ENCODE measurements at regions not wholly inside any gene's neighbourhood (a gene's known extent, or its start where the extent isn't known, plus 50 kb on each side); places are given as distances from the start of the nearest gene placed in this dataset.
A peak's percentile ranks its signal among the peaks of the same experiment; 100 is the strongest.

GRCh38 chr1:219477861-219478260, 135.0 kb downstream of the ZC3H11B start:
- H3K27me3 ChIP-seq (ENCODE audit: control insufficient read depth in 3 of 3, insufficient read depth in 3 of 3, low read depth in 1 of 3, low read length in 3 of 3): no peaks in the 10 kb centered on the region
- no peak overlapping the region for H2BK5ac ChIP-seq (ENCODE audit: low read length)
- H3K4ac ChIP-seq (ENCODE audit: low read length): no peak overlapping the region
- no peak overlapping the region for H4K8ac ChIP-seq (ENCODE audit: low read depth, low read length)
- peaks cover 0 to 2% of the 10 kb centered on the region in 2 donors for H3K4me1 ChIP-seq (ENCODE audit: control insufficient read depth in 2 of 2, insufficient read depth in 1 of 2, low read depth in 1 of 2, low read length in 2 of 2)
- no peaks in the 10 kb centered on the region for H3K9me3 ChIP-seq (replicated peaks in 1 of 2; ENCODE audit: control insufficient read depth in 2 of 2, insufficient read depth in 1 of 2, low read depth in 1 of 2, low read length in 2 of 2)
- no peak overlapping the region for H2AK5ac ChIP-seq (ENCODE audit: low read depth, low read length)
- no peak overlapping the region for H3K4me2 ChIP-seq (ENCODE audit: insufficient read depth, low read length, poor library complexity, severe bottlenecking)
- no peak overlapping the region for H3K4me3 ChIP-seq (ENCODE audit: low read length in 2 of 2)
- no peak overlapping the region for H3K23ac ChIP-seq (ENCODE audit: low read depth, low read length, poor library complexity)
- H2BK12ac ChIP-seq (ENCODE audit: low read length): no peak overlapping the region
- no CpG with 5 or more reads among the region's 4 CpGs for WGBS, 2 donors (ENCODE audit: extremely low coverage in 2 of 2, insufficient read length in 2 of 2, insufficient replicate concordance in 1 of 2)
- no peak overlapping the region for H4K91ac ChIP-seq (ENCODE audit: low read depth, low read length, poor library complexity)
- no peak overlapping the region for H3K9ac ChIP-seq (ENCODE audit: low read depth, low read length, poor library complexity)
- H2BK120ac ChIP-seq (ENCODE audit: low read depth, low read length): no peak overlapping the region
- H2BK15ac ChIP-seq (ENCODE audit: low read length): no peak overlapping the region
- H3K18ac ChIP-seq (ENCODE audit: low read length): no peak overlapping the region
- no peak overlapping the region for H3K14ac ChIP-seq (ENCODE audit: low read length)
- no peaks in the 10 kb centered on the region for H3K79me1 ChIP-seq (ENCODE audit: low read depth, low read length)
- no peak for DNase-seq (ENCODE audit: low spot score)
- no peak overlapping the region for H3K27ac ChIP-seq (replicated peaks; ENCODE audit: low read length)
- H3K36me3 ChIP-seq (replicated peaks in 1 of 2; ENCODE audit: control insufficient read depth in 2 of 2, insufficient read depth in 2 of 2, low read length in 2 of 2): no peaks in the 10 kb centered on the region
- no peak overlapping the region for H2AFZ ChIP-seq (ENCODE audit: low read length)

- H2AK5ac ChIP-seq (ENCODE audit: low read depth, low read length): no peak overlapping the region
- H3K4me1 ChIP-seq (ENCODE audit: control insufficient read depth in 2 of 2, insufficient read depth in 1 of 2, low read depth in 1 of 2, low read length in 2 of 2): peaks cover 0 to 2% of the 10 kb centered on the region in 2 donors
- H3K4ac ChIP-seq (ENCODE audit: low read length): no peak overlapping the region
- H3K27ac ChIP-seq (replicated peaks; ENCODE audit: low read length): no peak overlapping the region
- WGBS, 2 donors (ENCODE audit: extremely low coverage in 2 of 2, insufficient read length in 2 of 2, insufficient replicate concordance in 1 of 2): no CpG with 5 or more reads among the region's 1 CpG
- no peaks in the 10 kb centered on the region for H3K36me3 ChIP-seq (replicated peaks in 1 of 2; ENCODE audit: control insufficient read depth in 2 of 2, insufficient read depth in 2 of 2, low read length in 2 of 2)
- no peak overlapping the region for H2BK12ac ChIP-seq (ENCODE audit: low read length)
- H4K8ac ChIP-seq (ENCODE audit: low read depth, low read length): no peak overlapping the region
- H3K27me3 ChIP-seq (ENCODE audit: control insufficient read depth in 3 of 3, insufficient read depth in 3 of 3, low read depth in 1 of 3, low read length in 3 of 3): no peaks in the 10 kb centered on the region
- H3K9ac ChIP-seq (ENCODE audit: low read depth, low read length, poor library complexity): no peak overlapping the region
- no peak overlapping the region for H2BK120ac ChIP-seq (ENCODE audit: low read depth, low read length)
- no peak overlapping the region for H3K14ac ChIP-seq (ENCODE audit: low read length)
- no peak overlapping the region for H3K23ac ChIP-seq (ENCODE audit: low read depth, low read length, poor library complexity)
- H3K4me3 ChIP-seq (ENCODE audit: low read length in 2 of 2): no peak overlapping the region
- no peak overlapping the region for H4K91ac ChIP-seq (ENCODE audit: low read depth, low read length, poor library complexity)
- no peak overlapping the region for H2AFZ ChIP-seq (ENCODE audit: low read length)
- H3K18ac ChIP-seq (ENCODE audit: low read length): no peak overlapping the region
- no peak overlapping the region for H2BK15ac ChIP-seq (ENCODE audit: low read length)
- H3K4me2 ChIP-seq (ENCODE audit: insufficient read depth, low read length, poor library complexity, severe bottlenecking): no peak overlapping the region
- no peaks in the 10 kb centered on the region for H3K9me3 ChIP-seq (replicated peaks in 1 of 2; ENCODE audit: control insufficient read depth in 2 of 2, insufficient read depth in 1 of 2, low read depth in 1 of 2, low read length in 2 of 2)
- H2BK5ac ChIP-seq (ENCODE audit: low read length): no peak overlapping the region
- no peak for DNase-seq (ENCODE audit: low spot score)
- H3K79me1 ChIP-seq (ENCODE audit: low read depth, low read length): no peaks in the 10 kb centered on the region
Measured at GRCh38 chr1:219476716-219477115, 136.2 kb downstream of the ZC3H11B start.

GRCh38 chr1:219476116-219476515, 136.8 kb downstream of the ZC3H11B start:
- H3K14ac ChIP-seq (ENCODE audit: low read length): no peak overlapping the region
- no CpG with 5 or more reads among the region's 2 CpGs for WGBS, 2 donors (ENCODE audit: extremely low coverage in 2 of 2, insufficient read length in 2 of 2, insufficient replicate concordance in 1 of 2)
- H2BK15ac ChIP-seq (ENCODE audit: low read length): no peak overlapping the region
- no peak overlapping the region for H3K4me2 ChIP-seq (ENCODE audit: insufficient read depth, low read length, poor library complexity, severe bottlenecking)
- no peak overlapping the region for H3K27ac ChIP-seq (replicated peaks; ENCODE audit: low read length)
- no peak for DNase-seq (ENCODE audit: low spot score)
- no peak overlapping the region for H4K91ac ChIP-seq (ENCODE audit: low read depth, low read length, poor library complexity)
- H3K27me3 ChIP-seq (ENCODE audit: control insufficient read depth in 3 of 3, insufficient read depth in 3 of 3, low read depth in 1 of 3, low read length in 3 of 3): no peaks in the 10 kb centered on the region
- no peak overlapping the region for H3K23ac ChIP-seq (ENCODE audit: low read depth, low read length, poor library complexity)
- no peak overlapping the region for H2BK120ac ChIP-seq (ENCODE audit: low read depth, low read length)
- no peak overlapping the region for H2AK5ac ChIP-seq (ENCODE audit: low read depth, low read length)
- no peaks in the 10 kb centered on the region for H3K79me1 ChIP-seq (ENCODE audit: low read depth, low read length)
- no peaks in the 10 kb centered on the region for H3K36me3 ChIP-seq (replicated peaks in 1 of 2; ENCODE audit: control insufficient read depth in 2 of 2, insufficient read depth in 2 of 2, low read length in 2 of 2)
- H3K4me1 ChIP-seq (ENCODE audit: control insufficient read depth in 2 of 2, insufficient read depth in 1 of 2, low read depth in 1 of 2, low read length in 2 of 2): peaks cover 0 to 2% of the 10 kb centered on the region in 2 donors
- H2BK5ac ChIP-seq (ENCODE audit: low read length): no peak overlapping the region
- no peak overlapping the region for H4K8ac ChIP-seq (ENCODE audit: low read depth, low read length)
- H3K9ac ChIP-seq (ENCODE audit: low read depth, low read length, poor library complexity): no peak overlapping the region
- H2AFZ ChIP-seq (ENCODE audit: low read length): peak overlapping the region; percentile 22
- no peak overlapping the region for H3K4ac ChIP-seq (ENCODE audit: low read length)
- no peak overlapping the region for H3K18ac ChIP-seq (ENCODE audit: low read length)
- no peak overlapping the region for H3K4me3 ChIP-seq (ENCODE audit: low read length in 2 of 2)
- no peak overlapping the region for H2BK12ac ChIP-seq (ENCODE audit: low read length)
- H3K9me3 ChIP-seq (replicated peaks in 1 of 2; ENCODE audit: control insufficient read depth in 2 of 2, insufficient read depth in 1 of 2, low read depth in 1 of 2, low read length in 2 of 2): no peaks in the 10 kb centered on the region

- H3K4me1 ChIP-seq (ENCODE audit: control insufficient read depth in 2 of 2, insufficient read depth in 1 of 2, low read depth in 1 of 2, low read length in 2 of 2): no peaks in the 10 kb centered on the region
- no peak overlapping the region for H3K4me3 ChIP-seq (ENCODE audit: low read length in 2 of 2)
- H3K18ac ChIP-seq (ENCODE audit: low read length): no peak overlapping the region
- H3K36me3 ChIP-seq (replicated peaks in 1 of 2; ENCODE audit: control insufficient read depth in 2 of 2, insufficient read depth in 2 of 2, low read length in 2 of 2): no peaks in the 10 kb centered on the region
- H3K9me3 ChIP-seq (replicated peaks in 1 of 2; ENCODE audit: control insufficient read depth in 2 of 2, insufficient read depth in 1 of 2, low read depth in 1 of 2, low read length in 2 of 2): no peaks in the 10 kb centered on the region
- no peak overlapping the region for H3K27ac ChIP-seq (replicated peaks; ENCODE audit: low read length)
- no peak overlapping the region for H2AK5ac ChIP-seq (ENCODE audit: low read depth, low read length)
- no peak overlapping the region for H2AFZ ChIP-seq (ENCODE audit: low read length)
- H3K23ac ChIP-seq (ENCODE audit: low read depth, low read length, poor library complexity): no peak overlapping the region
- H2BK15ac ChIP-seq (ENCODE audit: low read length): no peak overlapping the region
- WGBS, 2 donors (ENCODE audit: extremely low coverage in 2 of 2, insufficient read length in 2 of 2, insufficient replicate concordance in 1 of 2): no CpG with 5 or more reads among the region's 2 CpGs
- H3K4me2 ChIP-seq (ENCODE audit: insufficient read depth, low read length, poor library complexity, severe bottlenecking): no peak overlapping the region
- DNase-seq (ENCODE audit: low spot score): no peak
- no peaks in the 10 kb centered on the region for H3K27me3 ChIP-seq (ENCODE audit: control insufficient read depth in 3 of 3, insufficient read depth in 3 of 3, low read depth in 1 of 3, low read length in 3 of 3)
- no peak overlapping the region for H4K8ac ChIP-seq (ENCODE audit: low read depth, low read length)
- no peak overlapping the region for H2BK120ac ChIP-seq (ENCODE audit: low read depth, low read length)
- H3K79me1 ChIP-seq (ENCODE audit: low read depth, low read length): no peaks in the 10 kb centered on the region
- no peak overlapping the region for H3K14ac ChIP-seq (ENCODE audit: low read length)
- no peak overlapping the region for H4K91ac ChIP-seq (ENCODE audit: low read depth, low read length, poor library complexity)
- H3K4ac ChIP-seq (ENCODE audit: low read length): no peak overlapping the region
- H3K9ac ChIP-seq (ENCODE audit: low read depth, low read length, poor library complexity): no peak overlapping the region
- no peak overlapping the region for H2BK5ac ChIP-seq (ENCODE audit: low read length)
- H2BK12ac ChIP-seq (ENCODE audit: low read length): no peak overlapping the region
Measured at GRCh38 chr1:219472596-219472995, 140.3 kb downstream of the ZC3H11B start.

All from neuronal stem cell (in vitro differentiated cells).